HEK293T (cell line): ENCODE measurements at regions not wholly inside any gene's neighbourhood (a gene's known extent, or its start where the extent isn't known, plus 50 kb on each side); places are given as distances from the start of the nearest gene placed in this dataset.

ENCODE experiments used
- BHLHE40 ChIP-seq: fragments of 450-650 bp; IDR thresholded peaks from 2 replicates; pipeline ENCODE4 v1.6.1; 2016; ENCODE audit warnings: mild to moderate bottlenecking, moderate library complexity, borderline replicate concordance
- CTBP1 ChIP-seq: fragments of 450-650 bp; IDR thresholded peaks from 2 replicates; pipeline ENCODE4 v1.6.1; 2016; ENCODE audit warnings: borderline replicate concordance
- ELF4 ChIP-seq: fragments of 450-650 bp; IDR thresholded peaks from 2 replicates; pipeline ENCODE4 v1.6.1; 2017; ENCODE audit warnings: antibody characterized with exemption
- FOXA1 ChIP-seq: fragments of 450-650 bp; IDR thresholded peaks from 2 replicates; pipeline ENCODE4 v1.6.1; 2016; ENCODE audit warnings: mild to moderate bottlenecking
- FOXK2 ChIP-seq: fragments of 450-650 bp; IDR thresholded peaks from 2 replicates; pipeline ENCODE4 v1.6.1; 2016; ENCODE audit warnings: mild to moderate bottlenecking
- FOXM1 ChIP-seq: fragments of 450-650 bp; IDR thresholded peaks from 2 replicates; pipeline ENCODE4 v1.6.1; 2017; ENCODE audit warnings: mild to moderate bottlenecking, borderline replicate concordance
- L3MBTL2 ChIP-seq: fragments of 450-650 bp; conservative IDR thresholded peaks from 2 replicates; pipeline ENCODE4 v1.6.1; 2016; ENCODE audit warnings: mild to moderate bottlenecking
- SP1 ChIP-seq: fragments of 450-650 bp; IDR thresholded peaks from 2 replicates; pipeline ENCODE4 v1.6.1; 2017
- SUZ12 ChIP-seq: fragments of 450-650 bp; IDR thresholded peaks from 2 replicates; pipeline ENCODE4 v1.6.1; 2016; ENCODE audit warnings: mild to moderate bottlenecking
- TARDBP ChIP-seq: fragments of 450-650 bp; IDR thresholded peaks from 2 replicates; pipeline ENCODE4 v1.6.1; 2016
- TF ChIP-seq, protein P1 (sequence below): fragments of 450-650 bp; IDR thresholded peaks from 2 replicates; pipeline ENCODE4 v1.6.1; 2016

DNA sequence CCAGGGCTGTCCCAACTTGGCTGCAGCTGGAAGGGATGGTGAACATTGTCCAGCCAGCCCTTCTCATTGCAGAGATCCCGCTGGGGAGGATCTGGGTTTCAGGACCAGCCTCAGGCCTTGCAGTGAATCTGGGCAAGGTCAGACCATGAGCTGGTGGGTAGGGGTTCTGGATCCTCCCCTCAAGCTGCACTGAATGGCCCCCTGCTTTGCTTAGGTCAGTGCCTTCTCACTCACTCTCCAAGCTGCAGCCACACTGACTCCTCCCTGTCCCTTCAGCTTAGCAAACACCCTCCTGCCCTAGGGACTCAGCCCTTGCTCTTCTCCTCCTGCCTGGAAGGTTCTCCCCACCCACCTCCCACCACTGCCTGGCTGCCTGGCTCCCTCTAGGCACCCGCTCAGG, 95.3 kb upstream of the KCNG1 start:
- TF ChIP-seq BHLHE40 (no peak), FOXM1 (no peak), ELF4 (no peak), FOXA1 (no peak), L3MBTL2 (no peak), SP1 (no peak), FOXK2 (no peak), TARDBP (no peak), CTBP1 (no peak), SUZ12 (no peak)
- TF ChIP-seq, protein P1, sequence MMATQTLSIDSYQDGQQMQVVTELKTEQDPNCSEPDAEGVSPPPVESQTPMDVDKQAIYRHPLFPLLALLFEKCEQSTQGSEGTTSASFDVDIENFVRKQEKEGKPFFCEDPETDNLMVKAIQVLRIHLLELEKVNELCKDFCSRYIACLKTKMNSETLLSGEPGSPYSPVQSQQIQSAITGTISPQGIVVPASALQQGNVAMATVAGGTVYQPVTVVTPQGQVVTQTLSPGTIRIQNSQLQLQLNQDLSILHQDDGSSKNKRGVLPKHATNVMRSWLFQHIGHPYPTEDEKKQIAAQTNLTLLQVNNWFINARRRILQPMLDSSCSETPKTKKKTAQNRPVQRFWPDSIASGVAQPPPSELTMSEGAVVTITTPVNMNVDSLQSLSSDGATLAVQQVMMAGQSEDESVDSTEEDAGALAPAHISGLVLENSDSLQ = no peak
